Endodermal cell (in vitro differentiated cells): ENCODE measurements at regions not wholly inside any gene's neighbourhood (a gene's known extent, or its start where the extent isn't known, plus 50 kb on each side); places are given as distances from the start of the nearest gene placed in this dataset.

Experiments
- DNase-seq: peaks from one replicate; pipeline ENCODE4 v3.0.0-alpha.2; 2017
- H3K27ac ChIP-seq: 2 replicates; pipeline ENCODE4 v1.5.1; 2013; ENCODE audit warnings: mild to moderate bottlenecking, low read depth, low read length, moderate library complexity
- H3K27me3 ChIP-seq: 2 replicates; pipeline ENCODE4 v1.6.1; 2013; ENCODE audit warnings: mild to moderate bottlenecking, low read length, moderate library complexity; ENCODE audit not compliant: insufficient read depth, control insufficient read depth, poor library complexity, severe bottlenecking
- H3K36me3 ChIP-seq: 2 replicates; pipeline ENCODE4 v1.7.0; 2013; ENCODE audit warnings: mild to moderate bottlenecking, low read length, moderate library complexity; ENCODE audit not compliant: control insufficient read depth, insufficient read depth
- H3K4me1 ChIP-seq: one replicate; pipeline ENCODE4 v1.7.0; 2013; ENCODE audit warnings: low read length; ENCODE audit not compliant: control insufficient read depth, insufficient read depth
- H3K4me3 ChIP-seq: 2 replicates; pipeline ENCODE4 v1.5.1; 2013; ENCODE audit warnings: mild to moderate bottlenecking, low read length, moderate library complexity
- H3K9ac ChIP-seq: 2 replicates; pipeline ENCODE4 v1.6.1; 2013; ENCODE audit warnings: mild to moderate bottlenecking, low read length, moderate library complexity; ENCODE audit not compliant: poor library complexity, severe bottlenecking; ENCODE audit errors: extremely low read depth
- H3K9me3 ChIP-seq: 2 replicates; pipeline ENCODE4 v1.6.1; 2013; ENCODE audit warnings: mild to moderate bottlenecking, low read length, moderate library complexity; ENCODE audit not compliant: control insufficient read depth
- H3K27ac Mint-ChIP-seq: 2 replicates; pipeline ENCODE4 v1.8.0; 2020; ENCODE audit warnings: mixed read lengths
- H3K27me3 Mint-ChIP-seq: 2 replicates; pipeline ENCODE4 v1.8.0; 2021; ENCODE audit warnings: mild to moderate bottlenecking, mixed read lengths; ENCODE audit not compliant: insufficient read depth
- H3K36me3 Mint-ChIP-seq: 2 replicates; pipeline ENCODE4 v1.8.0; 2020; ENCODE audit warnings: low read depth, mixed read lengths
- H3K4me1 Mint-ChIP-seq: 2 replicates; pipeline ENCODE4 v1.8.0; 2020; ENCODE audit warnings: mixed read lengths
- H3K4me3 Mint-ChIP-seq: 2 replicates; pipeline ENCODE4 v1.8.0; 2020; ENCODE audit warnings: mild to moderate bottlenecking, moderate library complexity, mixed read lengths
- H3K9me3 Mint-ChIP-seq: 2 replicates; pipeline ENCODE4 v1.8.0; 2020; ENCODE audit warnings: mild to moderate bottlenecking, mixed read lengths
- CTCF ChIP-seq: fragments of 200-600 bp; sonication (generic); conservative IDR thresholded peaks from 2 replicates; pipeline ENCODE4 v1.5.0; 2021; ENCODE audit warnings: antibody characterized with exemption, mild to moderate bottlenecking
- WGBS, 2 experiments: methylation state at CpG; one replicate each; pipeline versions ENCODE4 v1.1.5 to v1.1.7; 2013; ENCODE audit warnings: missing lambda C conversion rate in 2 of 2, mixed read lengths in 1 of 2; ENCODE audit not compliant: insufficient coverage in 1 of 2, insufficient read length in 1 of 2; 5-methylcytosine and 5-hydroxymethylcytosine counted together

- Histone ChIP-seq H3K4me1 (no peaks in the 10 kb centered on the region), H3K4me3 (no peak overlapping the region), H3K27me3 (peaks cover 8% of the 10 kb centered on the region), H3K9ac (no peak overlapping the region), H3K9me3 (peaks cover 4% of the 10 kb centered on the region), H3K27ac (no peak overlapping the region), H3K36me3 (no peaks in the 10 kb centered on the region)
- no peak for TF ChIP-seq CTCF
- H3K9me3 Mint-ChIP-seq, result peaks cover 6% of the 10 kb centered on the region
- H3K4me1 Mint-ChIP-seq, result no peaks in the 10 kb centered on the region
- DNase-seq, result no peak
- H3K36me3 Mint-ChIP-seq, result no peaks in the 10 kb centered on the region
- peaks cover 2% of the 10 kb centered on the region for H3K27me3 Mint-ChIP-seq
- H3K27ac Mint-ChIP-seq, result no peak overlapping the region
- WGBS, 2 experiments, result 84 to 86% methylated on average over 6 to 13 of the region's 13 CpGs
- no peak overlapping the region for H3K4me3 Mint-ChIP-seq
These were observed 282.9 kb downstream of the DYSF start for GRCh38 chr2:71736091-71736861.
